ENCODE measurements at regions not wholly inside any gene's neighbourhood (a gene's known extent, or its start where the extent isn't known, plus 50 kb on each side); places are given as distances from the start of the nearest gene placed in this dataset.

DNA sequence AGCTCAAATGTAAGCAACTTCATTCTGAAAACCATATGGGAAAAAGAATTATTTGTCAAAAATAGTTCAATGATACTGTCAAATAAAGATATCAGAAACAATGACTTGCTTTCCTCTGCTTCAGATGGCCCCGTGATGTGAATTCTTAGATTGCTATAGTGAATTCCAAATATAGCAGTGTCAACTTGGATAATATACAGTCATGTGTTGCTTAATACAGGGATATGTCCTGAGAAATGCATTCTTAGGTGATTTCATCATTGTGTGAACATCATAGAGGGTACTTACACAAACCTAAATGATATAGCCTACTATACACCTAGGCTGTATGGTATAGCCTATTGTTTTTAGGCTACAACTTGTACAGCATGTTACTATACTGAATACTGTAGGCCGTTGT lies 108.7 kb upstream of the MIS18BP1 start:
- TF ChIP-seq CTCF (IDR thresholded peaks at IDR 0.05; ENCODE audit: borderline replicate concordance, extremely low read depth, low read length, poor library complexity, severe bottlenecking) = no peak
- no peak for TF ChIP-seq EZH2 (IDR thresholded peaks at IDR 0.05; ENCODE audit: borderline replicate concordance, low read depth, low read length, severe bottlenecking)
